A172 (cell line): ENCODE measurements at regions not wholly inside any gene's neighbourhood (a gene's known extent, or its start where the extent isn't known, plus 50 kb on each side); places are given as distances from the start of the nearest gene placed in this dataset.

Experiments used
- DNase-seq: peaks from one replicate; pipeline ENCODE4 v3.0.0-alpha.2; 2015; ENCODE audit warnings: low spot score

GRCh38 chr2:67516899-67517530 lies 119.9 kb downstream of the ETAA1 start:
- peak; percentile 4 for DNase-seq

GRCh38 chr2:67522148-67522547 lies 125.0 kb downstream of the ETAA1 start:
- no peak for DNase-seq

- DNase-seq, result no peak
Measured at GRCh38 chr2:67524213-67524612, 127.1 kb downstream of the ETAA1 start.

DNA sequence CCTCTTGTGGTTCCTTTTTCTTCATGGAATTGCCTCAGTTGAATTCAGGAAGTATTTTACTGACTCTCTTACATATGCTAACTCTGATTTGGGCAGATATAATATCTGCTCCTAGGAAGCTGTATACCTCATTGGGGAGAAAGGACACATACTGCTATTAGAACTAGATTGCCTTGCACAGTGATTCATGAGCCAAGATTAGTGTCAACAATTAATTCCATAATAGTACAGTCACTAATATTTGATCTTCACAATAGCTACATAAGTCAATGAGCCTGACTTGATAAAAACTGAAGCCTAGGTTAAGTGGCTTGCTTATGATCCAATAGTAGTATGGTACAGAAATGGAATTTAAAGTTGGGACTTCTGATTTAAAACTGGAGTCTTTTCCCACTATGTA lies 127.6 kb downstream of the ETAA1 start:
- no peak for DNase-seq

GRCh38 chr2:67526283-67526682 lies 129.2 kb downstream of the ETAA1 start:
- DNase-seq, result no peak

GRCh38 chr2:67528320-67528719 lies 131.2 kb downstream of the ETAA1 start:
- DNase-seq, result no peak

GRCh38 chr2:67532387-67532786 lies 135.3 kb downstream of the ETAA1 start:
- DNase-seq, result no peak

GRCh38 chr2:67534745-67535144 lies 137.6 kb downstream of the ETAA1 start:
- no peak for DNase-seq

DNA sequence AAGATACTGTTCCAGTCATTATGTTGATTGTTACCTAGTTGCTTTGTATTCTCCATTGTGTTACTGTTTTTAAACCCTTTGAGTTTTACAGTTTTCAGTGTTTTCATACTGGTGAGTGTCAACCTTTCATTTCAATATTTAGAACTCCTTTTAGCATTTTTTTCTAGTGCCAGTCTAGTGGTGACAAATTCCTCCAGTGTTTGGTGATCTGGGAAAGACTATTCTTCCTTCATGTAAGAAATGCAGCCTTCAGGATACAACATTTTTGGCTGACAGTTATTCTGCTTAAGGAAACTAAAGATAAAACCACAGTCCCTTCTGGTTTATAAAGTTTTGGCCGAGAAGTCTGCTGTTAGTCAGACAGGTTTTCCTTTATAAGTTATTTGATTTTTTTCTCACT lies 143.8 kb downstream of the ETAA1 start:
- no peak for DNase-seq

DNA sequence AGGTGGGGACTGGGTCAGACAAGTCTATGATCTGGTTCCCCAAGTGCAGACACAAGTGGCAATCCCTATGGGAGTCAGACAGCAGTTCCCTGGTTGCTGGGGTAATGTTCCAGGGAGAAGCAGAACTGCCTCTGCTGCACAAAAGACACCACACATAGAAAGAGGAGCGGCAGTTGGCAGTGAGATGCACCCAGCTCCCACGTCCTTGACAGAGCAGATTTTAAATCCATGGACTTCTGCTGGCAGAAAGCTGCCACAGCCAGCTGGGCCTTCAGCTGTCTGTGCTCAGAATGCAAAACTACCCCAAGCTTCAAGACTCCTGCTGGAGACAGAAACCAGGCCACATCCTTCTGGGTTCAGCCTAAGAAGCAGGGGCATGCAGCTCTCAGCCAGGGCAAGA lies 147.2 kb downstream of the ETAA1 start:
- no peak for DNase-seq

- no peak for DNase-seq
Measured at GRCh38 chr2:67548317-67549201, 151.4 kb downstream of the ETAA1 start.

DNA sequence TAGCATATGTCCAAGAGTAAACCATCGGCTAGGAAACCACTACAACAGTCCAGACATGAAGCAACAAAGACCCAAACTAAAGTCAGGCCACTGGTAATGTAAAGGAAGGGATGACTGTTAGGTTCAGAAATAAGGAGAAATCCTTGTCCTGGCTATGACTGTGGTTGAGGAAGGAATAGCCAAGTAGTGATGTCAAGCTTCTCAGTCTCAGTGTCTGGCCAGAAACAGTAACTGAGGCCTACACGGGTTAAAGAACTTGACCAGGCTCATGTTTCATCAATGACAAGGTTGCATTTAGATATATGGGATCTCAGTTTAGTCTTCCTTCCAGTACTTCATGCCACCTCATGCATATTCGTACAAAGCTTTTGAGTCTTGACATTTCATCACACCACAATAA lies 162.0 kb downstream of the ETAA1 start:
- DNase-seq, result no peak

DNA sequence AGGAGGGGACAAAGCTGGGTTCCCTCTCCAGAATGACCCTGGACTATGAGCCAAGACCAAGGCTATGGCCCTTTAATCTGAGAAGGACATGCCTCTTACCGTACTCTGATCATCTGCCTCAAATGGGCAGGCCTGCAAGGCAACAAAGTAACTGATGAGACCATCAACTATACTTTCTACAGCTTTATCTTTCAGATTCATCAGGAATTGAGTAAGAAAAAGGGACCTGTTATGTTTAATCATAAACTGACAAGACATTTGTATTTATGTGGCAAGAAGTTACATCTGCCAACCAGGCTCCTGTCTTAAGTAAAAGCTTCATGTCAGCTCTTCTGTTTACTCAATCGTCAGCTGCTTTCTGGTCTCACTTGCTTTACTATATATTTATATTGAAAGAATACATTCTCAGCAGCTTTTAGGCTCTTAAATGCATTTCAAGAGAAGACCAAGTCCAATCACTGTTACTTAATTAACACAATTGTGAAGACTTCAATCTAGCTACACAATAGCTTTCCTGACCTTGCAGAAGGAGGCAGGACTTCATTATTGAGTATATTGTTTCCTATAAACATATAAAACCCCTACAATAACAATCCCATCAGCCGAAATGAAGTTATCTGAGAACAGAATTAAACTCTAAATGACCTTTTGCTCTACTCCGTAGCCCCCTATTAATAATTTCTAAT lies 163.8 kb downstream of the ETAA1 start:
- no peak for DNase-seq

DNA sequence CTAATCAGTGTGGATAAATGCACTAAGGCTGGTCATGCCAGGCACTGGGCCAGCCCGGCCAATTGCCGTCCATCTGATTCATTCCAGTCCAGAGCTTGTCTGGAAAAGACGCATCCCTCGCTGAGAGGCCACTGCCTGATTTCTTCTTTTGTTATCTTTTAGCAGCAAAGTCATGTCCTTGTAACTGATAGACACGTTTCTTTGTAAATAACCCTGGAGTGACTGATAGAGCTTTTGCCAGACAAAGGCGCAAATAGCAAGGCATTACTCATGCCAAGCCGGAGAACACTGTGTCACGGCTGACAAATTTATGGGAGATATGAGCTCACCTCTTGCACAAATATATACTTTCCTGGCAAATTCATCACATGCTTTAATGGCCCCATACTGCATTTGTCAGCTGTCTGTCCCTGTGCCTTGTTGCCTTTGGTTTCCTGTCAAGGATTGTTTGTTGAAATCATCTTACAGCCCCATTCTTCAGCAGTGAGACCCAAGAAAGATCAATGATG lies 164.4 kb downstream of the ETAA1 start:
- peak; percentile 86 for DNase-seq

- no peak for DNase-seq
Measured at GRCh38 chr2:67564076-67564475, 166.9 kb downstream of the ETAA1 start.

- DNase-seq, result no peak
Measured at GRCh38 chr2:67564626-67565025, 167.5 kb downstream of the ETAA1 start.

DNA sequence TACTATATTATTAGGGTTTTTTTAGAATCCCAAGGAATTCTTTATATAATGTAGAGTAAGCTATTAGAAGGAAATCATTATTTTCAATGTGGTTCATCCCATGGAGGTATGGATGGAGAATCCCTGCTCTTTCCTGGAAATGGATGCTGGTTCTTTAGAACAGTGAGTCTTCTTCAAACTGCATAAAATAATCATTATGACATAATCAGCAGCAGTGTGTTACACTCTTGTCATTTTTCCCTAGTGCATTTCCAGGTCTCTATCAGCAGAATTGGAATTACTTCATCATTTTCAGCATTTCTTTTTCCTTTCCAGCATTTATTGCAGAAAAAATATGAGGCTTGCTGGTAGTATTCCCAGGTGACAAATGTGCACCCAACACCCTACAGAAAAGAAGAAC lies 168.1 kb downstream of the ETAA1 start:
- no peak for DNase-seq

DNA sequence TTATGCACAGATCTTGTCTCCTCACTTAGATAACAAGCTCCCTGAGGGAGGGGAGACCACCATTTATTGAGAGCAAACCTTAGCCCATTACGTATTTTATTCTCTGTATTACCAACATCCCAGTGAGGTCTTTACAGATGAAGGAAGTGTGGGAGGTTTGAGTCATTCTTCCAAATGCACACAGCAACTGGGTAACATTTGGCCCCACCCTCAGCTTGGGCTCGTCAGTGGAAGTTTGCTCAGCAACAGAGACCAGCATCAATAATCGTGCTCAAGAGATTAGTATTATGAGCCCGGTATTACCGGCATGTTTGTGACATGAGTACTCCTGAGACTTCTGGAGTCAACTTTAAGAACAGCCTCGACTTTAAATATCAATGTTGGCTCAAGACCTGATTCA lies 168.6 kb downstream of the ETAA1 start:
- peak; percentile 41 for DNase-seq

DNA sequence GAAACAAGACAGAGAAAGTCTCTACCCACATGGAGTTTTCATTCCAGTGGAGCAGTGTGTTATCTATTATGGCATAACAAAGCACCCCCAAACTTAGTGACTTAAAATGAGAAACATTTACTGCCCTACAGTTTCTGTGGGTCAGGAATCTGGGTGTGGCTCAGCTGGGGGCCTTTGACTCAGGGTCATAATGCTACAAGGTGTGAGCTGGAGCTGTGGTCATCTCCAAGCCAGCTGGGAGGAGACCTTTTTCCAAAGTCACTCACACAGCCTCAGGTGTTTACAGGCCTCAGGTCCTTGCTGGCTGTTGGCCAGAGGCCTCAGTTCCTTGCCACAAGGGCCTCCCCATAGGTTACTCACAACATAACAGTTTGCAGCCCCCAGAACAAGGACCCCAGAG lies 169.2 kb downstream of the ETAA1 start:
- peak; percentile 28 for DNase-seq

GRCh38 chr2:67566958-67567635 lies 170.0 kb downstream of the ETAA1 start:
- DNase-seq, result peak; percentile 49

DNA sequence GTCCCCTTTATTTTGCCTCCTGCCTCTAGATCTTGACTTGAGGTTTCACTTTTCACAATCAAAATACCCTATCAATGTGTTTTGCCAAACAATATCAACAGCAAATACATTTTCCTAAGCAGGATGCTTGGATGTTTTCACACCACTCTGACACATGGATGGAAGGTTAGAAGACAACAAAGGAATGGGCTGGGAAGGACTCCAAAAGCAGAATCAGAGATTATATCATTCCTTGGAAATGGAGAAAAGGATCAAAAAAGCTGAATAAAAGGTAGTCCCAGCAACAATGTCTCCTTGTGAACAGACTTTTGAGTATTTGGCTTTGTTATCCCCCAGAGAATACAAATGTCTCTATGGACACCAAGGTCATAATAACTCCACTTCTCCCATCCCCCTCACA lies 170.8 kb downstream of the ETAA1 start:
- no peak for DNase-seq

DNA sequence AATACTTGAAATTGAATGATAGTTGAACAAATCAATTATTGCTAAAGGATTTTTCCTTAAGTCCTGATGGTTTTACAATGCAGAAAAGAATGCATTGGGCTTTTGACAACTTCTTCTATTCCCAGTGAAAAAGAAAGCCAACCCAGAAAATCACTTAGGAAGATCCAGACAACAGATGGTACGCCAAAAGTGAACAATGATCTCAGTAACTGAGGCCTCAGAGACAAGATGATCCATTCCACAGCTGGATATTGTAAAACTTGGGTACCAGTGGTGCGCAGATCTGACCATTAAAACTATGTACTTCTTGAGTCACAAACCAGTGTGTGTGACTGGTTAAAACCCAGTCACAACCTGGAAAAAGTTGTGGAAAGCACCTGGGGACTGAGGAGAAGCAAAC lies 173.5 kb downstream of the ETAA1 start:
- no peak for DNase-seq
